GM23248 (cell line): ENCODE measurements at regions not wholly inside any gene's neighbourhood (a gene's known extent, or its start where the extent isn't known, plus 50 kb on each side); places are given as distances from the start of the nearest gene placed in this dataset.

Experiments used
- EZH2 ChIP-seq: fragments of 200-600 bp; sonication (generic); IDR thresholded peaks from 2 replicates; pipeline ENCODE4 v1.6.1; 2018; ENCODE audit warnings: antibody characterized with exemption, mild to moderate bottlenecking; ENCODE audit not compliant: insufficient read depth, poor library complexity, severe bottlenecking
- EZH2phosphoT487 ChIP-seq: fragments of 200-600 bp; sonication (generic); IDR thresholded peaks from 2 replicates; pipeline ENCODE4 v1.6.1; 2018; ENCODE audit warnings: antibody characterized with exemption, moderate library complexity, mild to moderate bottlenecking, low read depth; ENCODE audit not compliant: insufficient read depth

DNA sequence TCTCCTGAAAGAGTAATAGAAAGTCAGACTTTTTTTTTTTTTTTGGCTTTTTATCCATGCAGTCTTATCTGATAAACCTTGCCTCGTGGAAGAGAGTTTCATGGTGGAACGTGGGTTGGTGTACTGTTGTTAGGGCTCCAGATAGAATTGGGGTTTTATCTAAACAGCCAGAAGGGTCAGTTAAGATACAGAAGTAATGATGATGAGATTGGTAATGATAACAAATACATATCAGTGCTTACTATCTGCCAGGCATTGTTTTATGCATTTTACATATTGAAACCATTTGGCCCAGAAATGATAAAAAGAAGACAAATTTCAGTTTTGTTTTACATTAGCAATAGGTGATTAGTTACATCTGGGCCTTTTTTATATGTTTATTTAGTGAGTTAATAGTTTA, 372.8 kb upstream of the PRICKLE1 start:
- no peak for TF ChIP-seq EZH2
- TF ChIP-seq EZH2phosphoT487, result no peak
